HUDEP-2 (cell line): ENCODE measurements at regions not wholly inside any gene's neighbourhood (a gene's known extent, or its start where the extent isn't known, plus 50 kb on each side); places are given as distances from the start of the nearest gene placed in this dataset.
"Not testable (repeated sequence)": the region's sequence is repeated elsewhere in the genome, so short reads cannot be mapped to it uniquely, and the experiment has no call there.

Experiments
- DNase-seq, 76 experiments: peaks; one replicate each; lab custom pipeline; 2025; ENCODE audit not compliant: unreplicated experiment in 76 of 76; lab: John Stamatoyannopoulos, UW

- no peak for DNase-seq
Observed at GRCh38 chr10:37067576-37067975, 57.8 kb upstream of the ANKRD30A start.

DNA sequence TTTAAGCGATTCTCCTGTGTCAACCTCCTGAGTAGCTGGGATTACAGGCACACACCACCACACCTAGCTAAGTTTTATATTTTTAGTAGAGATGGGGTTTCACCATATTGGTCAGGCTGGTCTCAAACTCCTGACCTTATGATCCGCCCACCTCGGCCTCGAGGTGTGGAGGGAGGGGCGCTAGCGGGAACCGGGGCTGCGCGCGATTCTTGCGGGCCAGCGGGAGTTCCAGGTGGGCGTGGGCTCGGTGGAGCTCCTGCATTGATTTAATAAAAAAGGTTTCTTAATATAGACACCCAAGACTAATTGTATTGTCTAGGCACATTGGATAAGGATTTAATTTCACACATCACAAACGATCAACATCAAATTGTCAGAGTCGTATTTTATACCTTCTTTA, 63.1 kb upstream of the ANKRD30A start:
- not testable (repeated sequence) for DNase-seq

DNA sequence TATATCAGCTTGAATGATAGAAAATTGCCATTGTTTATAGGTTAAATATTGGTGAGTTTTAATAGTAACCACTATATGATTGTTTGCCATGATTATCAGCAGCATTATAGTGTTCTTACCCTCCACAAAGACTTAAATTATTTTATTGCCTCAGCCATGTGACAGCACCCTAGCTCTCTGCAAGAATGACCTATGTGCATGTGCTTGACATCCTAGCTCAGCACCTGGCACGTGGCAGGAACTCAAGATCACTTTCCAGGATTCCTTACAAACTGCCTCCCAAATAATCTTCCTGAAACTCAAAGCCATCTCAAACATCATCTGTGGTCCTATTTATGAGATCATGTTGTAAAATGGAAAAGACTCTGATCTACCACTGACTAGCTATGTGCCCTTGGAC, 68.1 kb upstream of the ANKRD30A start:
- DNase-seq: no peak

DNA sequence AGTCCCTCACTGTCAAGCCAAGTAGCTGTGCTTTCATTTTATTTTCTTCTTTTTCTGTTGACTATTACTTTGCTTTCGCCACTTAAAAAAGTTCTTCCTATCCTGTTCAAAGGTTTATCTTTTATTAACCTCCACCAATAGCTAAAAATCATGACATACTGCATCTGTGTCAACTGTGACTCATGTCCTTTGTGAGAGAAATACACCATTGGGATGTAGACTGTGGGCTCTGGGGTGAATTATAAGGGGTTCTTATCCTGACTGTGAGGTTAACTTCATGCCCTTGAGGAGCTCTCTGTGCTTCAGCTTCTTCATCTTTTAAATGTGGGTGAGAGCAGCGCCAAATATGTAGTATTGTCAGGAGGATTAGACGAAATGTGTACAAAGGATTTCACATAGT, 71.9 kb upstream of the ANKRD30A start:
- no peak for DNase-seq

GRCh38 chr10:37049982-37050381, 75.4 kb upstream of the ANKRD30A start:
- DNase-seq: not testable (repeated sequence)

GRCh38 chr10:37044319-37044718, 81.1 kb upstream of the ANKRD30A start:
- not testable (repeated sequence) for DNase-seq

GRCh38 chr10:37035853-37036252, 89.5 kb upstream of the ANKRD30A start:
- no peak for DNase-seq

GRCh38 chr10:37015498-37015897, 109.9 kb upstream of the ANKRD30A start:
- no peak for DNase-seq

- no peak for DNase-seq
Observed at GRCh38 chr10:37010741-37011140, 114.7 kb upstream of the ANKRD30A start.

DNA sequence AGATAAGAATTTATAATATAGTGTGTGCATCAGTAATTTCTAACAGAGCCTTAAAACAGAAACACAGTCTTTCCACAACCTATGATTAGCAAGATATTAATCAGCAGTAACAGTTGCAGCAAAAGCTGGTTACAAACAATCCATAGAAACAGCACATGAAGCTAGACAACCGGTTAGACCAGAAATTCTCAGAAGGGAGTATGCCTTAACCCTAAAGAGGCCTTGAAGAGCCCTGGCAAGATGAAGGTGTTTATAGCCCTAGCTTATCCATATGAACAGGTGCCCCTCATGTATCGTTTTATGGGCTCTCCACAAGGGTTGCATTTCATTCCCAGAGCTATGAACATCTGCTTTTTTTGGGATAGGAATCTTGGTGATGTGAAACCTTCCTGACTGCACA, 117.1 kb upstream of the ANKRD30A start:
- DNase-seq: not testable (repeated sequence)

- no peak for DNase-seq
Observed at GRCh38 chr10:37003126-37003525, 122.3 kb upstream of the ANKRD30A start.

DNA sequence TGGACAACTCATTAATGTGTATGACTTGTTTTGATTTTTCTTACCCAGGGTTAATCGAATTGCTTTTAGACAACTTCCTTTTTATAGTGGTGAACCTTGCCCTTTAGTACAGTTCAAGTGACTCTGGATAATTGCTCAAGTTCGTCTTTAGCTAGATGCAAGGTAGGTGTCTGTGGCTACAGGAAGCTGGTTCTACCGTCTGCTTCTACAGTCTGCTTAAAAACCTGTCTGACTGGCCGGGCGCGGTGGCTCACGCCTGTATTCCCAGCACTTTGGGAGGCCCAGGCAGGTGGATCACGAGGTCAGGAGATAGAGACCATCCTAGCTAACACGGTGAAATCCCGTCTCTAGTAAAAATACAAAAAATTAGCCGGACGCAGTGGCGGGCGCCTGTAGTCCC, 129.6 kb upstream of the ANKRD30A start:
- not testable (repeated sequence) for DNase-seq

- no peak for DNase-seq
Observed at GRCh38 chr10:36994886-36995285, 130.5 kb upstream of the ANKRD30A start.

- no peak for DNase-seq
Observed at GRCh38 chr10:36989233-36989632, 136.2 kb upstream of the ANKRD30A start.

- DNase-seq: no peak
Observed at GRCh38 chr10:36946598-36946997, 178.8 kb upstream of the ANKRD30A start.

DNA sequence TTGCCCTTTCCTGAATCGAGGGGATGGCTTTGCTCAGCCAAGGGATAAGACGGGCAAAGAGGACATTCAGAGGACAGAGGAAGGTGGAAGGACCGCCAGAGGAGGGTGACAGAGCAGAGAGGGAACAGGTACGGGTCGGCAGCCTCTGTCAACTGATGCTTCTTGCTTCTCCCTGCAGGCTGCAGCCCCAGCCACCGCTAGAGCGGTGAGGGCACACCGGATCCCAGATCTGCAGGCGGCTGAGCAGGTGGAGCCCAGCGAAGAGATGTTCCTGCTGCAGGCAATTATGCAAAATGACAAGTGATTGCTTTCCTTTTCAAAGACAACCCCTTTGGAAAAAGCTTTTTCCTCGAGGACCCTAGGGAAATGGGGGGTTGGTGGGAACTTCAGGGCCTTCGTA, 181.9 kb upstream of the ANKRD30A start:
- no peak for DNase-seq

DNA sequence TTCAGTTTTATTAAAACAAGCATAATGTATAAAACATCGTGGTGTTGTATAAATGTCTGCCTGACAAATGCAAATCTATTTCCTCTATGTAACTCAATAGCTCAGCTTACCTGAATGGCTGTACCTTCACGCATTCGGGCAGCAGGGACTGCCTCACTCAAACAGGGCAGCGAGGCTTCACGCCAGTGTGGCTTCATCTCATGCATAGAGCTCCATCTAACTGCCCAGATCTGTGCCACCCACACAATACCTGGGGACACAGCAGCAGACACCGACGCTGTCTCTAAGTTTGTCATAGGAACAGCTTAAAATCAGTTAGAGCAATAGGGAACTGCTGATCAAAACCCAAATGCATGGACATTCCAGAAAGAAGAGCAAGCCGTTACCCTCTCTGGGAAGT, 182.8 kb upstream of the ANKRD30A start:
- DNase-seq: no peak

- no peak for DNase-seq
Observed at GRCh38 chr10:36903040-36903439, 222.4 kb upstream of the ANKRD30A start.

DNA sequence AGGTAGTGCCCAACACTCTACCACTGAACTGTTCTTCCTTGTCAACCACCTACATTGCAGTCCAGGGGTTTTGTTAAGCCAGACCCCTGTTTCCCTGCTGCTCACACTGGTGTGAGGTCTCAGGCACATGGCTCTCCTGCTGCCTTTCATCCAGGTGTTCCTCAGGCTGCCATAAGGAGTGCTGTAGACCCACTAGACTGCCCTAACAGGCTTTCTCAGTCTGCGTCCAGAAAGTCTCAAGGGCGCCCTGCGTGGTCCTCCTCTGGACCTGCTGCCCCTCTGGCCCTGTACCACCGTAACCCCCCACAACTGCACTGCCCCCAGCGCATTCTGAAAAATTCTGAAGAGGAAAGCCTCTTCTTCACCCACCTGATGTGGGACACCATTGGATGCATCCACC, 225.7 kb upstream of the ANKRD30A start:
- no peak for DNase-seq

- peak in 18 of 76 experiments; percentile 0 to 26 (median 3) for DNase-seq
Observed at GRCh38 chr10:36888925-36889573, 236.3 kb upstream of the ANKRD30A start.

- no peak for DNase-seq
Observed at GRCh38 chr10:36886303-36886891, 239.0 kb upstream of the ANKRD30A start.

DNA sequence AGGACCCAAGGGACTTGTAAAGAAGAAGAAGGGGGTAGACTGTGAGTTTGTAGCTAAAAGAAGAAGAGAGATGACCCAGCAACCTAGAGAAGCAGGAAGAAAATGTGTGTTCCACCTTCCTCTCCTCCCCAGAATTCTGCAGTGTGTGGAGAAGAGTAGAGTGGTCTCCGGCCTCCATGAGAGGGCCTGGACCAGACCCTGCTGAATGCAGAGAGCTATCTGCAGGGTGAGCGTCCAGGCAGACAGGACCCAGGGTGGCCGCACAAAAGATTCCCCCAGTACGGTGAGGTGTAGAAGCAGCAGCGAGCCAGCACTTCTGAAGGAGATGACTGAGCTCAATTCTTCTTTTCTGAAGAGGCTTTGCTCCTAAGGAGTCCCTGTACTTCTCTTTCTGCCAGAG, 239.7 kb upstream of the ANKRD30A start:
- DNase-seq: no peak

DNA sequence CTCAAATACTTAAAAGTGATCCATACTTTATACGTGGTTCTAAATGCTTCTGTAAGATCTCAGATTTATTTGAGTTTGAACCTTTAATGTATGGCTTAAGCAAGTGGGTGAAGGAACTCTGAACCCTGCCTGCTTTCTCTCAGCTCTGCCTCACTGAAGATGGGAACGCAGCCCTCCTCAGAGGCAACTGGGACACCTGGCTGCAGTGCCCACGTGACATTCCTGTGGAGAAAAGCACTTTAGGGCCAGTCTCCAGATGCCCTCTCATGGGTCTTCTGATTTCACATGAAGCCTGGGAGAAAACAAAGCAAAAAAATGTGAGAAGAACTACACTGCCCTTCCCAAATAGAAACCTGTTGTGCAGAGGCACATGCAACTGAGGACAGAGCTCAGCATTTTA, 242.6 kb upstream of the ANKRD30A start:
- no peak for DNase-seq
